Stimulated activated effector memory CD8-positive, alpha-beta T cell treated with anti-CD3 and anti-CD28 coated beads, Interleukin-12 subunit alpha, Interleukin-12 subunit beta, amount 100 ng/mL, for 72 hours (primary cell): ENCODE measurements at regions not wholly inside any gene's neighbourhood (a gene's known extent, or its start where the extent isn't known, plus 50 kb on each side); places are given as distances from the start of the nearest gene placed in this dataset.
A peak's percentile ranks its signal among the peaks of the same experiment; 100 is the strongest.

Source experiments
- ATAC-seq: fragments of 150-1000 bp; cut with Tn5 transposase; 2 replicates; pipeline ENCODE4 v1.10.0; 2021
- DNase-seq, 2 donors: peaks; one replicate each; pipeline ENCODE4 v3.0.0; 2021 to 2022; ENCODE audit warnings: low spot score in 2 of 2
- H3K27ac Mint-ChIP-seq: one replicate; pipeline ENCODE4 v1.8.0; 2022; ENCODE audit warnings: mild to moderate bottlenecking, mixed read lengths
- H3K36me3 Mint-ChIP-seq: one replicate; pipeline ENCODE4 v1.8.0; 2022; ENCODE audit warnings: mild to moderate bottlenecking, mixed read lengths
- H3K4me1 Mint-ChIP-seq: one replicate; pipeline ENCODE4 v1.8.0; 2022; ENCODE audit warnings: mixed read lengths
- H3K4me3 Mint-ChIP-seq: one replicate; pipeline ENCODE4 v1.8.0; 2022; ENCODE audit warnings: mild to moderate bottlenecking, mixed read lengths
- H3K9me3 Mint-ChIP-seq: one replicate; pipeline ENCODE4 v1.8.0; 2022; ENCODE audit warnings: mixed read lengths

- H3K4me1 Mint-ChIP-seq = no peaks in the 10 kb centered on the region
- H3K36me3 Mint-ChIP-seq = no peaks in the 10 kb centered on the region
- DNase-seq = no peak
- H3K9me3 Mint-ChIP-seq = no peaks in the 10 kb centered on the region
- ATAC-seq = no peak
- H3K4me3 Mint-ChIP-seq = no peak overlapping the region
- H3K27ac Mint-ChIP-seq = no peak overlapping the region
These were observed 113.8 kb upstream of the CD82 start for GRCh38 chr11:44451706-44452105.

GRCh38 chr11:44452827-44453572 is 112.5 kb upstream of the CD82 start:
- H3K27ac Mint-ChIP-seq = no peak overlapping the region
- no peaks in the 10 kb centered on the region for H3K4me1 Mint-ChIP-seq
- no peaks in the 10 kb centered on the region for H3K9me3 Mint-ChIP-seq
- ATAC-seq (no peak), DNase-seq (no peak)
- no peaks in the 10 kb centered on the region for H3K36me3 Mint-ChIP-seq
- no peak overlapping the region for H3K4me3 Mint-ChIP-seq

GRCh38 chr11:44453871-44454270 is 111.6 kb upstream of the CD82 start:
- Mint-ChIP-seq H3K4me3 (no peak overlapping the region), H3K9me3 (no peaks in the 10 kb centered on the region), H3K4me1 (no peaks in the 10 kb centered on the region)

GRCh38 chr11:44454666-44455065 is 110.8 kb upstream of the CD82 start:
- Mint-ChIP-seq H3K4me1 (no peaks in the 10 kb centered on the region), H3K36me3 (no peaks in the 10 kb centered on the region), H3K9me3 (no peaks in the 10 kb centered on the region), H3K27ac (no peak overlapping the region), H3K4me3 (no peak overlapping the region)
- DNase-seq (no peak), ATAC-seq (no peak)

More at GRCh38 chr11:44453871-44454270, 111.6 kb upstream of the CD82 start:
- Mint-ChIP-seq H3K27ac (no peak overlapping the region), H3K36me3 (no peaks in the 10 kb centered on the region)
- ATAC-seq (no peak), DNase-seq (no peak)

GRCh38 chr11:44456544-44457300 is 108.7 kb upstream of the CD82 start:
- Mint-ChIP-seq H3K4me3 (no peak overlapping the region), H3K4me1 (no peaks in the 10 kb centered on the region), H3K36me3 (no peaks in the 10 kb centered on the region), H3K9me3 (no peaks in the 10 kb centered on the region), H3K27ac (no peak overlapping the region)
- DNase-seq (no peak), ATAC-seq (no peak)

GRCh38 chr11:44457862-44458261 is 107.6 kb upstream of the CD82 start:
- Mint-ChIP-seq H3K9me3 (no peaks in the 10 kb centered on the region), H3K4me1 (no peaks in the 10 kb centered on the region), H3K27ac (no peak overlapping the region), H3K4me3 (no peak overlapping the region), H3K36me3 (no peaks in the 10 kb centered on the region)
- DNase-seq = no peak
- ATAC-seq = no peak

GRCh38 chr11:44463751-44464150 is 101.7 kb upstream of the CD82 start:
- H3K9me3 Mint-ChIP-seq = no peaks in the 10 kb centered on the region
- ATAC-seq (peak; percentile 22), DNase-seq (no peak)
- H3K27ac Mint-ChIP-seq = no peak overlapping the region
- no peaks in the 10 kb centered on the region for H3K4me1 Mint-ChIP-seq
- no peaks in the 10 kb centered on the region for H3K36me3 Mint-ChIP-seq
- H3K4me3 Mint-ChIP-seq = no peak overlapping the region

- Mint-ChIP-seq H3K36me3 (no peaks in the 10 kb centered on the region), H3K27ac (no peak overlapping the region)
These were observed 100.7 kb upstream of the CD82 start for GRCh38 chr11:44464741-44465140.

GRCh38 chr11:44466531-44467205 is 98.8 kb upstream of the CD82 start:
- Mint-ChIP-seq H3K4me1 (no peaks in the 10 kb centered on the region), H3K36me3 (no peaks in the 10 kb centered on the region), H3K4me3 (no peak overlapping the region), H3K9me3 (no peaks in the 10 kb centered on the region), H3K27ac (no peak overlapping the region)
- DNase-seq (no peak), ATAC-seq (no peak)

More at GRCh38 chr11:44464741-44465140, 100.7 kb upstream of the CD82 start:
- Mint-ChIP-seq H3K9me3 (no peaks in the 10 kb centered on the region), H3K4me3 (no peak overlapping the region), H3K4me1 (no peaks in the 10 kb centered on the region)
- DNase-seq = no peak
- no peak for ATAC-seq

GRCh38 chr11:44467413-44467812 is 98.0 kb upstream of the CD82 start:
- Mint-ChIP-seq H3K27ac (no peak overlapping the region), H3K9me3 (no peaks in the 10 kb centered on the region), H3K4me3 (no peak overlapping the region), H3K36me3 (no peaks in the 10 kb centered on the region), H3K4me1 (no peaks in the 10 kb centered on the region)
- no peak for DNase-seq
- no peak for ATAC-seq

GRCh38 chr11:44467931-44468330 is 97.5 kb upstream of the CD82 start:
- Mint-ChIP-seq H3K4me3 (no peak overlapping the region), H3K9me3 (no peaks in the 10 kb centered on the region), H3K27ac (no peak overlapping the region), H3K36me3 (no peaks in the 10 kb centered on the region), H3K4me1 (no peaks in the 10 kb centered on the region)
- DNase-seq (no peak), ATAC-seq (no peak)

GRCh38 chr11:44468345-44468988 is 97.0 kb upstream of the CD82 start:
- H3K4me1 Mint-ChIP-seq = no peaks in the 10 kb centered on the region
- H3K27ac Mint-ChIP-seq = no peak overlapping the region
- no peak for ATAC-seq

GRCh38 chr11:44469412-44469811 is 96.1 kb upstream of the CD82 start:
- no peak overlapping the region for H3K4me3 Mint-ChIP-seq
- no peak for DNase-seq
- no peaks in the 10 kb centered on the region for H3K4me1 Mint-ChIP-seq
- no peaks in the 10 kb centered on the region for H3K36me3 Mint-ChIP-seq
- H3K9me3 Mint-ChIP-seq = no peaks in the 10 kb centered on the region
- ATAC-seq = no peak
- no peak overlapping the region for H3K27ac Mint-ChIP-seq

More at GRCh38 chr11:44468345-44468988, 97.0 kb upstream of the CD82 start:
- no peaks in the 10 kb centered on the region for H3K36me3 Mint-ChIP-seq
- H3K9me3 Mint-ChIP-seq = no peaks in the 10 kb centered on the region
- DNase-seq = no peak
- H3K4me3 Mint-ChIP-seq = no peak overlapping the region

GRCh38 chr11:44470854-44471253 is 94.6 kb upstream of the CD82 start:
- DNase-seq (no peak), ATAC-seq (no peak)
- Mint-ChIP-seq H3K36me3 (no peaks in the 10 kb centered on the region), H3K9me3 (no peaks in the 10 kb centered on the region), H3K4me1 (no peaks in the 10 kb centered on the region), H3K27ac (no peak overlapping the region), H3K4me3 (no peak overlapping the region)

GRCh38 chr11:44471603-44472002 is 93.9 kb upstream of the CD82 start:
- Mint-ChIP-seq H3K36me3 (no peaks in the 10 kb centered on the region), H3K9me3 (no peaks in the 10 kb centered on the region), H3K27ac (no peak overlapping the region), H3K4me1 (no peaks in the 10 kb centered on the region), H3K4me3 (no peak overlapping the region)
- ATAC-seq = no peak
- DNase-seq = no peak
